GM18909 (cell line): ENCODE measurements at regions not wholly inside any gene's neighbourhood (a gene's known extent, or its start where the extent isn't known, plus 50 kb on each side); places are given as distances from the start of the nearest gene placed in this dataset.
A peak's percentile ranks its signal among the peaks of the same experiment; 100 is the strongest.

Source experiments
- ATAC-seq: cut with Tn5 transposase; IDR thresholded peaks from one replicate; pipeline ENCODE4 v1.9.1; 2021; ENCODE audit warnings: mild to moderate bottlenecking; ENCODE audit not compliant: unreplicated experiment, poor library complexity

- peak; percentile 68 for ATAC-seq
Observed at GRCh38 chr4:22129454-22130029, 181.0 kb upstream of the KCNIP4 start.

DNA sequence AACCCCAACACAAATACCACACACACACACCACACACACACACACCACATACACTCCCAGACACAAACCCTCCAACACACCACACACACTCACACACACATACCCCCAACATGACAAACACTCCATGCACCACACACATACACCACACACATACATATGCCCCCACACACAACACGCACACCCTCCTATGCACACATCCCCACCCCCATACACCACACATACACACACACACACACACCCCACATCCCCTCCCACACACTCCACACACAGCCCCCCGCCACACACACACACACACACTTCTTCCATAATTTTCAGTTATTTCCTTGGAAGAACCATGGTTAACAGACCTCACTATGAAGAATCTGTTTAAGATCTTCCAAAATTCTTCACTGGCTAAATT is 173.5 kb upstream of the KCNIP4 start:
- ATAC-seq: no peak

DNA sequence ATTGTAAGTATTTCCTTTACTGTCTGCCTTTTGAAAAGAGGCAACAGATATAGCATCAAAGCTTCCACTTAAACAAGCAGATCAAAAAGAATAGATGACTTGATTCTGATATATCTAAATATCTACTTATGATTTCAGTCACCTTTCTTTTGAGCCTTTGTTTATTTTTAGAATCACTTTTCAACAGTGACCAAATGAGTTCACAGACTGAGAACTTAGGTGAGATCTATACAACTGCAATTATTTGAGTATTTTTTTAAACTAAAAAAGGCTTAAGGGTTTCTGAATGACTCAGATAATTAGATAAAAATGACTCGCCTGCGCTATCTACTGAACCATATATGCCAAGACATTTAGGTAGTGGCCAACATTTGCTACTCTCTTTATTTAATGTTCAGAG is 166.7 kb upstream of the KCNIP4 start:
- no peak for ATAC-seq

DNA sequence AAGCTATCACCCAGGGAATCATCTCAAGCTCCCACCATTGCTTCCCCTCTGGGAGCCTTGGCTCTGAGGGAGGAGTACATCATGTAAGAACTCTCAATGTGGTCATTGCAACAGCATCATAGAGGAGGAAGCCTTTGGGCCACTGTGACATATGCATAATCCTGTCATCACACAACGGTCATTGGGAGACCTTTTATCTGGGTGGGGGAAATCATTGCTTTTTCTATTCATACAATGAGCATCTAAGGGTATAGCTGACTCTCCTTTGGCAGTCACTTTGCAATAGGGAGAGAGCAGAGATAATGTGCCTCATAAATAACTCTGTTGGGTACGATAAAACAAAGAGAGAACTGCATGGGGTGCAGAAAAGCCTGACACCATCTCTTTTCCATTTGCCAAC is 155.2 kb upstream of the KCNIP4 start:
- no peak for ATAC-seq

GRCh38 chr4:22099896-22100295 is 151.3 kb upstream of the KCNIP4 start:
- no peak for ATAC-seq

GRCh38 chr4:22097596-22097995 is 149.0 kb upstream of the KCNIP4 start:
- ATAC-seq: no peak

- no peak for ATAC-seq
Observed at GRCh38 chr4:22094217-22094616, 145.6 kb upstream of the KCNIP4 start.

DNA sequence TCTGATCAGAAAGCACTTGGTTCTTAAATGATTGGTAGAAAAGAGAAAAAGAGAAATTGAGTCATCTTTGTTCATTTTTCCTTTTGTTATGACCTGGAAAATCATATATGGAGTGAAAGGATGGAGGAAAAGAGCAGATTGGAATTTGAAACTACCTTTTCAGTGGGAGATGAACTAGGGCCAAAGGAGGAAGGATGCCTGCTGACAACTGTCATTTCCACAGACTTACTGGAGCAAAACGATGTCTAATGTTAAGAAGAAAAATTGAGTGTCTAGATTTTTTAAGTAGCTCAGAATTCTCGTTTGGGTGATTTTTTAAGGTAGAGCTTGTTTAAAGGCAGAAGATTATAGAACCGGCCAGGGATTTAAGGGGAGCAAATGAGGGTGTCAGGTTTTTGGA is 144.6 kb upstream of the KCNIP4 start:
- ATAC-seq: no peak

GRCh38 chr4:22091906-22092305 is 143.3 kb upstream of the KCNIP4 start:
- ATAC-seq: no peak

GRCh38 chr4:22091352-22091717 is 142.8 kb upstream of the KCNIP4 start:
- ATAC-seq: no peak

DNA sequence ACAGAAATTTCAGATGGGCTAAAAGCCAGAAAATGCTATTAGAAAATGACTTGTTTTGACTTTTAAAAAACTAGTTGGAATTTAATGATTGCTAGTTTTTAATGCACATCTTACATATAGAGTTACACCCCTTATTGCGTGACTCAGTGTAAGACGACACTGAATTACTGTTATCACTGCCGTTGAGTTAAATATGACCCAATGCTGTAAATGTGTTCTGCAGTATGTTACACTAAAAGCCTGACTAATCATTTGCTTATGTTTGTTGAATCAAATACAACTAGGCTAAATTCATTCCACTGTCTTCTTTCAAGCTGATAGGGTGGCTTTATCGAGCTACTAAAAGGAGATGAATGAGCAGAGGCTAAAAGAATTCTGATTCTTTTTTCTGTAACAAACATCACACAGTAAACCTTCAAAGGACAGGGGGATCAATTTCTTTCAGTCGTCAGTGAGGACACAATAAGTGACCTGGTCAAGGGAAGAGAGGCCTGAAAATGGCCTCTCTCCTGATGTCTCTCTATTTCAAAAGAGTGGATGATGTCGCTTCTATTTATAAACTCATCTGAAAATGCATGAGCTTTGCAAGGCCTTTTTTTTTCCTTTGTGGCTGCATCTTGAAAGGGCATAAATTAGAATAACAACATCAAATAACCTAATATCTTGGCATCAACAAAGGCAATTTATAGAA is 142.2 kb upstream of the KCNIP4 start:
- ATAC-seq: no peak

GRCh38 chr4:22077571-22077970 is 129.0 kb upstream of the KCNIP4 start:
- ATAC-seq: no peak

GRCh38 chr4:22072726-22073125 is 124.2 kb upstream of the KCNIP4 start:
- no peak for ATAC-seq

GRCh38 chr4:22072240-22072639 is 123.7 kb upstream of the KCNIP4 start:
- no peak for ATAC-seq

GRCh38 chr4:22071749-22072148 is 123.2 kb upstream of the KCNIP4 start:
- peak; percentile 97 for ATAC-seq

GRCh38 chr4:22070256-22070655 is 121.7 kb upstream of the KCNIP4 start:
- no peak for ATAC-seq

GRCh38 chr4:22063613-22064012 is 115.0 kb upstream of the KCNIP4 start:
- ATAC-seq: no peak

DNA sequence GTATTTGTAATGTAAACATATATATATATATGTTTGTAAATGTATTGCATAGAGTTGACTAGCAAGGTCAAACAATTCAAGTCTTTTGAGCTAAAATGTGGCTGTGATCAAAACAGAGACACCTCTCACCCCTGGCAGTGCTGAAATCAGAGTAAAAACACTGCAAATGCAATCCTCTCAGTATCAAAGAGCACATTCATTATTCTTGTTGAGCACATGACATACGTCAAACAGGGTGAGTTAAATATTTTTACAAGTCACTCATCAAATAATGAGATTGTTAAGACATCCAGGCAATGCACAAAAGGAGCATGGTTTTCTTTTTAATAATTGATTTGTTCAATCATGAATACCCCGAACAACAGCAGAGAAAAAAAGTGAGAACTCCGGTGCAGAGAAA is 114.1 kb upstream of the KCNIP4 start:
- ATAC-seq: no peak

DNA sequence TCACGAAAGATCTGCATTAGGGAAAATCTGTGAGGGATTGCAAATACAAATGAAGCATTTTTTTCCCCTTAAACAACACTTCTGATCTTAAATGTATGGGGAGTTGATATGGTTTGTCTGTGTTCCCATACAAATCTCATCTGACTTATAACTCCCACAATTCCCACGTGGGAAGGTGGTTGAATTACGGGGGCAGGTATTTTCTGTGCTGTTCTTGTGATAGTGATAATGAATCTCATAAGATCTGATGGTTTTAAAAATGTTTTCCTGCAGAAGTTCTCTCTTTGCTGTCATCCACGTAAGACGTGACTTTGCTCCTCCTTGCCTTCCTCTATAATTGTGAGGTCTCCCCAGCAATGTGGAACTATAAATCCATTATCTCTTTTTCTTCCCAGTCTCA is 107.4 kb upstream of the KCNIP4 start:
- ATAC-seq: no peak

GRCh38 chr4:22052076-22052475 is 103.5 kb upstream of the KCNIP4 start:
- ATAC-seq: no peak

GRCh38 chr4:22048323-22048722 is 99.8 kb upstream of the KCNIP4 start:
- ATAC-seq: no peak

DNA sequence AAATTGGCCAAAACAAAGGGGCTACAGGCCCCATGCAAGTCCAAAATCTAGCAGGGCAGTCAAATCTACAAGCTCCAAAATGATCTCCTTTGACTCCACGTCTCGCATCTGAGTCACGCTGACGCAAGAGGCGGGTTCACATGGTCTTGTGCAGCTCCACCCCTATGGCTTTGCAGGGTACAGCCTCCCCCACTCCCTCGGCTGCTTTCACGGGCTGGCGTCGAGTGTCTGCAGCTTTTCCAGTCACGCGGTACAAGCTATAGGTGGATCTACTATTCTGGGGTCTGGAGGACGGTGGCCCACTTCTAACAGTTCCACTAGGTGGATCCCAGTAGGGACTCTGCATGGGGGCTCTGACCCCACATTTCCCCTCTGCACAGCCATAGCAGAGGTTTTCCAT is 99.2 kb upstream of the KCNIP4 start:
- no peak for ATAC-seq
